ENCODE measurements at regions not wholly inside any gene's neighbourhood (a gene's known extent, or its start where the extent isn't known, plus 50 kb on each side); places are given as distances from the start of the nearest gene placed in this dataset.
A peak's percentile ranks its signal among the peaks of the same experiment; 100 is the strongest.

GRCh38 chr5:10860645-10861422, 99.8 kb upstream of the DAP start:
- Histone ChIP-seq H3K4me3 (no peak overlapping the region), H3K9me3 (ENCODE audit: low read depth) (no peaks in the 10 kb centered on the region), H3K27ac (no peak overlapping the region), H3K27me3 (peaks cover 3% of the 10 kb centered on the region), H3K36me3 (no peaks in the 10 kb centered on the region), H3K4me1 (ENCODE audit: low read depth) (peaks cover 10% of the 10 kb centered on the region)
- DNase-seq (ENCODE audit: low read depth in 1 of 2, low spot score in 1 of 2), result peak in 1 of 2 donors; percentile 2
- TF ChIP-seq CTCF (IDR thresholded peaks at IDR 0.05; ENCODE audit: low read depth, low read length), result no peak

- H3K4me3 ChIP-seq, result no peak overlapping the region
- TF ChIP-seq CTCF (IDR thresholded peaks at IDR 0.05; ENCODE audit: low read depth, low read length), result no peak
- no peak overlapping the region for H3K27ac ChIP-seq
- no peak for DNase-seq (ENCODE audit: low read depth in 1 of 2, low spot score in 1 of 2)
- no peaks in the 10 kb centered on the region for H3K9me3 ChIP-seq (ENCODE audit: low read depth)
- H3K36me3 ChIP-seq, result no peaks in the 10 kb centered on the region
- peaks cover 10% of the 10 kb centered on the region for H3K4me1 ChIP-seq (ENCODE audit: low read depth)
- peaks cover 3% of the 10 kb centered on the region for H3K27me3 ChIP-seq
These were observed 99.1 kb upstream of the DAP start for GRCh38 chr5:10860196-10860543.

DNA sequence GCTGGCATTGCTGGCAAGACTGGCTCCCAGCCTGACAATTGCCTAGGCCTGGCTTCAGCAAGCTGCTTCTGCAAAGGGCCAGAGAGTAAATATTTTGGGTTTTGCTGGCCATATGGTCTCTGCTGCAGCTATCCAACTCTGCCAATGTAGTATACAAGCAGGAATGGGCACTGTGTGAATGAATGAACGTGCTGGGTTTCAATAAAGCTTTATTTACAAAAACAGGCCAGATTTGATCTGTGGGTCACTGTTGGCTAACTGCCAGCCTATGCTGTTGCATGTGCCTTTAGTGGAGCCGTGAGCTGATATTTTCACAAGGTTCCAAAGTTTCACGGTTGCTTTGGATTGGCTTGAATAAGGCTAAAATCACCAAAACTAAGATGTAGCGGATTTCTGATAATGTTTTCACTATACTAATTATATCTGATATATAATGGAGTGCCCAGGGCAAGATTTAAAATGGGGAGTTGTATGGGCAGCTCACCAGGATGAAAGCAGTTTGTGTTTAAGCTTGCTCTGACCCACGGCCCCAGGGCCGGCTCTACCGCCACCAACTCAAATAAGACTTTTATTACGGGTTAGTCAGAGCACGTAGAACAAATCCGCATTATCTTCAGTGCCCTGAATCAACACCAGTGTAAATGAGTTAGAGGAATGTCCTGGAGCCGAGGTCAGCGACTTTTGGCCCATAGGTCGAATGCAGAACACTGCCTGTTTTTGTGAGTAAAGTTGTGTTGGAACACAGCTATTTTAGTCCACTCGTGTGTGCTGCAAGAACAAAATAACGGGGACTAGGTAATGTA, 98.6 kb upstream of the DAP start:
- Histone ChIP-seq H3K36me3 (no peaks in the 10 kb centered on the region), H3K9me3 (ENCODE audit: low read depth) (no peaks in the 10 kb centered on the region), H3K27me3 (peaks cover 3% of the 10 kb centered on the region), H3K27ac (no peak overlapping the region), H3K4me3 (no peak overlapping the region), H3K4me1 (ENCODE audit: low read depth) (peaks cover 10% of the 10 kb centered on the region)
- no peak for DNase-seq (ENCODE audit: low read depth in 1 of 2, low spot score in 1 of 2)
- TF ChIP-seq CTCF (IDR thresholded peaks at IDR 0.05; ENCODE audit: low read depth, low read length), result no peak

GRCh38 chr5:10858945-10859344, 97.9 kb upstream of the DAP start:
- Histone ChIP-seq H3K27me3 (peaks cover 3% of the 10 kb centered on the region), H3K4me1 (ENCODE audit: low read depth) (peaks cover 10% of the 10 kb centered on the region), H3K36me3 (no peaks in the 10 kb centered on the region), H3K27ac (no peak overlapping the region), H3K4me3 (no peak overlapping the region), H3K9me3 (ENCODE audit: low read depth) (no peaks in the 10 kb centered on the region)
- TF ChIP-seq CTCF (IDR thresholded peaks at IDR 0.05; ENCODE audit: low read depth, low read length), result no peak
- no peak for DNase-seq (ENCODE audit: low read depth in 1 of 2, low spot score in 1 of 2)

- Histone ChIP-seq H3K36me3 (no peaks in the 10 kb centered on the region), H3K9me3 (ENCODE audit: low read depth) (no peaks in the 10 kb centered on the region), H3K27ac (no peak overlapping the region), H3K4me1 (ENCODE audit: low read depth) (peaks cover 10% of the 10 kb centered on the region), H3K4me3 (no peak overlapping the region), H3K27me3 (peaks cover 3% of the 10 kb centered on the region)
- no peak for DNase-seq (ENCODE audit: low read depth in 1 of 2, low spot score in 1 of 2)
- no peak for TF ChIP-seq CTCF (IDR thresholded peaks at IDR 0.05; ENCODE audit: low read depth, low read length)
These were observed 97.3 kb upstream of the DAP start for GRCh38 chr5:10858307-10858706.
